ENCODE measurements at regions not wholly inside any gene's neighbourhood (a gene's known extent, or its start where the extent isn't known, plus 50 kb on each side); places are given as distances from the start of the nearest gene placed in this dataset.

GRCh38 chr5:3522491-3522890 lies 73.1 kb upstream of the IRX1 start:
- TF ChIP-seq TRIM28 (IDR thresholded peaks at IDR 0.05) (no peak), SPI1 (IDR thresholded peaks at IDR 0.05; ENCODE audit: borderline replicate concordance, low read depth, low read length) (no peak), KAT7 (CRISPR knock-in tag; IDR thresholded peaks at IDR 0.05; ENCODE audit: borderline replicate concordance) (no peak), ZNF512 (tag; IDR thresholded peaks at IDR 0.05) (no peak), JUND (IDR thresholded peaks at IDR 0.05; ENCODE audit: borderline replicate concordance, low read depth, low read length) (no peak), JUND (tag; IDR thresholded peaks at IDR 0.05; ENCODE audit: borderline replicate concordance, low read depth, low read length) (no peak)
